Mucosa of gallbladder (tissue), 1 donor: ENCODE measurements at regions not wholly inside any gene's neighbourhood (a gene's known extent, or its start where the extent isn't known, plus 50 kb on each side); places are given as distances from the start of the nearest gene placed in this dataset.
"Not testable (repeated sequence)": the region's sequence is repeated elsewhere in the genome, so short reads cannot be mapped to it uniquely, and the experiment has no call there.

Experiments used
- DNase-seq: peaks from one replicate; pipeline ENCODE4 v3.0.0-alpha.2; 2020; ENCODE audit warnings: low spot score
- donor health status: DM: no; HTN: no; CAD: no.

DNA sequence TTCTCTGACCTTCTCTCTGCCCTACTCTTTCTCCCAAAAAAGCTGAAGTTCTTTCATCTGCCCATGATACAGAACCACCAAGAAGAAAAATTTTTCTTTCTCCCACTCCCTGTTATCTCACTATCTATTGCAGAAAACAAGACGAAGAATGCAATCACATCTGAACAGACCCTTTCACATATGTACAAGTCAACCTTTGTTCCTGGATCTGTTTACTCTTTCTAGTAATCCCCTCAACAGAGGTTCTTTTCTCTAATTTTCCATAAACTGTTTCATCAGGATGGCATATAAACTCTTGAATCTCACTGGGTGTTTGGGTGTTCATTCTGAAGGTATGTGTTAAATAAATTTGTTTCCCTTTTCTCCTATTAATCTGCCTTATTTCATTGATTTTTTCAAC, 1262.7 kb upstream of the NRXN1 start:
- no peak for DNase-seq

- DNase-seq = no peak
Observed at GRCh38 chr2:52292801-52293200, 1260.9 kb upstream of the NRXN1 start.

DNA sequence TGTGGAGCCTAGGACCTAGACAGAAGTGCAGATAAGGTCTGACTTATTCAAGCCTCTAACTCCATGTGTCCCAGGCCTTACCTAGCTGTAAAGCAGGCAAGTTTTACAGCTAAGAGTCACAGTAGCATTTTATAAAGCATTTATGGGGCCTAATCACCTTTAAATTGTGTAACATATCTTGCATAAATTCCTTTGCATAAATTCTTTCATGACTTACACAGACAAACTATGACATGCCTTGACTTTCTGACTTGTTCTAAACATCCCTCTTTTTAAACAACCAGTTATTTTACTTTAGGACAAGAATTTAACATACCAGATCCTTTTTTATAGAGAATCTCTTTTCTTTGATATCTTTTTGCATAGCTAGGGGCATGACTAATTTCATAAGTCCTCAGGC, 1257.8 kb upstream of the NRXN1 start:
- no peak for DNase-seq

DNA sequence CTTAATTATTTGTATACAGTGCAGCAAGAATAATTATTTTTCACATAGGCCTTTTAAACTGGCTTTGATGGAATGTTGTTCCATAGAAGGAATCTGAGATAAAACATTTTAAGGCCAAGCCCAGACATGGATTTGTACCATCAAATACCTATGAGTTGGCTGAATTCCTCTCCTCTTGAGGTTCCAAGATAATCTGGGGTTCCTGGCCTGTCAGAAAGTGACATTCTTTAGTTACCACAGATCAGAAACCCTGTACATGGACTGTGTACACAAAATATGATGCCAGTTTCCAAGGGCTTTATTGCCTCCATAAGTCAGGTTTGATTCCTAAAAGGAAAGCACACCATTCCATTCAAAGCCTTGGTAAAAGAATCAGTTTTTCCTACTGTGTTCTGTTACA, 1256.7 kb upstream of the NRXN1 start:
- DNase-seq = no peak

DNA sequence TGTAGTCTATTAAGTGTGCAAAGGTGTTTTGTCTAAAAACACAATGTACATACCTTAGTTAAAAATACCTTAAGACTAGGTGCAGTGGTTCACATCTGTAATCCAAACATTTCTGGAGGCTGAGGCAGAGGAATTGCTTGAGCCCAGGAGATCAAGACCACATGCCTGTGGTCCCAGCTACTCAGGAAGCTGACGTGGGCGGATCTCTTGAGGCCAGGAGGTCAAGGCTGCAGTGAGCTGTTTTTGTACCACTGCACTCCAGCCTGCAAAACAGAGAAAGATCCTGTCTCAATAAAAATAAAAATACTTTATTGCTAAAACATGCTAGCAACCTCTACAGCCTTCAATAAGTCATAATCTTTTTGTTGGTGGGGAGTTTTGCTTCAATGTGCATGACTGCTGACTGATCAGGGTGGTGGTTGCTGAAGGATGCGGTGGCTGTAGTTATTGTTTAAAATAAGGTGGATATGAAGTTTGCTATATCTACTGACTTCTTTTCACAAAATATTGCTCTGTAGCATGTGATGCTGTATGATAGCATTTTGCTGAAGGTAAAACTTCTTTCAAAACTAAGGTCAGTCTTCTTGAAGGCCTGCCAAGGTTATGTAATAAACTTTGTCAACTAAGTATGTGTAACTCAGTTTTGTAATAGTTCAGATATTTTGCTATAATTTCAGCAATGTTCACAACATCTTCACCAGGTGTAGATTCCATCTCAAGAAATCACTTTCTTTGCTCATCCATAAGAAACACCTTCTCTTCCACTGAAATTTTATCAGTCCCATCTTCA, 1238.0 kb upstream of the NRXN1 start:
- no peak for DNase-seq

DNA sequence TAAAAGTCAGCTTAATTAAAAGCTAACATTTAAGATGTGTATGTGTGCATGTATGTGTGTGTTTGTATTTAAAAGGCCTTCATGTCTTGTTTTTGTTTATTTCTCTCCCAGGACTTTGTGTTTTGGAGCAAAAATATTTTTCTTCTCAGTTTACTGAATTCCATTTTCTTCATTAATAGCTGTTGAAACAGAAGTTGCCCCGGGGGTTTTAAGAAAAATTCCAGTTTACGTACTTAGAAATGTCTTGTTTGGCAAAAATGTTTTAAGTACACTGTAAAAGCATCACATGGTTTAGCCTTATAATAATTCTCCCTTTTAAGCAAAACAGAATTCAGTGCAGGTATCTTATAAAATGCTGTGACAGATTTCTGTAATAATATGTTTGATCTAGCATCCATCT, 1233.0 kb upstream of the NRXN1 start:
- no peak for DNase-seq

GRCh38 chr2:52264488-52264887, 1232.6 kb upstream of the NRXN1 start:
- DNase-seq = no peak

DNA sequence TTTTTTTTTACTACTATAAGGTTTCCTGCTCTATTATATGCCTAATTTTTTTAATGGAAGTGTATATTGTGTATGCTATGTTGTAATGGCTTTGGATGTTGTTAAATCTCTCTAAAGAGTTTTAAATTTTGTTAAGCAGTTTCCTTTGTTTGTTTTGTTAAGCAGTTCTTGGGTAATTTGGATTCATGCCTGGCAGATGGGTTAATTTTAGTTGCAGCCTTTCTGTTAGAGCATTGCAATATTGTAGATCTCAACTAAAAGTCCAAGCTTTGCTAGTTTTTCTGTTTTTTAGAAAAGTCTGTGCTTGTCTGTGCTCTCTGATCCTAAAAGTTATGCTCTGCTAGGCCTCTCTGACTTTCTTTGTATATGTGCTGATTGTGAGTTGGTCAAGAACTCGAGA, 1229.0 kb upstream of the NRXN1 start:
- DNase-seq = no peak

DNA sequence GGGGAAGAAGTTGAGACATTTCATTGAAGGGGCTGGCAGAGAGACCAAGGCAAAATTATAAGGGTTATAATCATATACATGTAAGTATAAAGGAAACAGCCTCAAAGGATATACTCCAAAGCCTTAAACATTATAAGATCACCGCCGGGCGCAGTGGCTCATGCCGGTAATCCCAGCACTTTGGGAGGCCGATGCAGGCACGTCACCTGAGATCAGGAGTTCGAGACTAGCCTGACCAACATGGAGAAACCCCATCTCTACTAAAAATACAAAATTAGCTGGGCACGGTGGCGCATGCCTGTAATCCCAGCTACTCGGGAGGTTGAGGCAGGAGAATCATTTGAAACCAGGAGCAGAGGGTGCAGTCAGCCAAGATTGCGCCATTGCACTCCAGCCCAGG, 1227.0 kb upstream of the NRXN1 start:
- DNase-seq = not testable (repeated sequence)

DNA sequence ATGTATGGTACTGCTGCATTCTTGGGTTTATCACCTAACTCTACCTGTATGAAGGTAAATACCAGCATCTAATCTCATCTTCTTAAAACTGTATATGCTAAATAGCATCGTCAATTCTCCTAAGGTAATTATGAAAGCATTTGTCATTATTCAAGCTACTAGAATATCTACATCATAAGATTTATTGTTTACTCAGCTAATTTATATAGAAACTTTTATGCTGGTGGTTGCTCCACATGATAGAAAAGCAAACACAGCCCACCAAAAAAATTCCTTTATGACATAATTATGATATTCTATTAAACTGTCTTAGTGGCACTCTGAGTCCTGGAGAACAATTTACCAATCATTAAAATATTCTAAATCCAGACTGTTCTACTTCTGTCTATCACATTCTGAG, 1226.1 kb upstream of the NRXN1 start:
- DNase-seq = no peak

- no peak for DNase-seq
Observed at GRCh38 chr2:52253416-52253980, 1221.6 kb upstream of the NRXN1 start.

- no peak for DNase-seq
Observed at GRCh38 chr2:52238782-52239181, 1206.8 kb upstream of the NRXN1 start.

DNA sequence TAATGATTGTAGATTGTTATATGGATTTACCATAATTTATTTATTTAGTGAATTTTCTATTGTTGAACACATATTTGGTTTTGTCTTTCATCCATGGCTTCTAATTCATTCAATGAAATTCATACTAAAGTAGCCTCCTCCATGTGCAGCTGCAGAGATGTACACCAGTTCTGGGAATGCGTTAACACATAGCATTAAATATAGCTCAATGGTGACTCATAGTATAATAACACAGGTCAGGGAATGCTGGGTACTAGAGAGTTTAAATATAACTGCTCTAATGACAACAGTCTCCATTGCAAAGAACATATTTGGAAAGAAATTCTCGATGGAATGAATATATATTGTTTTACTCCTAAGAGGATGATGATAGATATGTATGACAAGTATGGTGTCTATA, 1190.2 kb upstream of the NRXN1 start:
- no peak for DNase-seq

- no peak for DNase-seq
Observed at GRCh38 chr2:52220393-52220792, 1188.5 kb upstream of the NRXN1 start.

GRCh38 chr2:52210611-52211010, 1178.7 kb upstream of the NRXN1 start:
- no peak for DNase-seq

GRCh38 chr2:52210161-52210560, 1178.2 kb upstream of the NRXN1 start:
- no peak for DNase-seq

GRCh38 chr2:52194342-52194741, 1162.4 kb upstream of the NRXN1 start:
- DNase-seq = no peak

GRCh38 chr2:52193804-52194203, 1161.9 kb upstream of the NRXN1 start:
- no peak for DNase-seq

DNA sequence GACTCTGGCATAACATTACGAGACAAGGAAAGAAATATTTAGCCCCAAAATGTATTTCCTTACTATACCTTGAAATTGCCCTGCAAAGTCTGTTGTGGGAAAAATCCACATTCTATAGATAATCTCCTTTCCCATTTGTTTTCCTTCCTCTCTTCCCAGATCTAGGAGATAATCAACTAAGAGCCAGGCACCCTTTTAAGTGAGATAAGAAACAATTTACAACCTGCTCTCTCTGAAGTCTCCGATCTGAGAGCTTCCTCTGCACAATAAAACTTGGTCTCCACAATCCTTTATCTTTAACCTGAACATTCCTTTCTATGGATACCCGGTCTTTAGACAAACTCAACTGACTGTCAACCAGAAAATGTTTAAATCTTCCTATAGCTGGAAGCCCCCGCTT, 1160.7 kb upstream of the NRXN1 start:
- no peak for DNase-seq

DNA sequence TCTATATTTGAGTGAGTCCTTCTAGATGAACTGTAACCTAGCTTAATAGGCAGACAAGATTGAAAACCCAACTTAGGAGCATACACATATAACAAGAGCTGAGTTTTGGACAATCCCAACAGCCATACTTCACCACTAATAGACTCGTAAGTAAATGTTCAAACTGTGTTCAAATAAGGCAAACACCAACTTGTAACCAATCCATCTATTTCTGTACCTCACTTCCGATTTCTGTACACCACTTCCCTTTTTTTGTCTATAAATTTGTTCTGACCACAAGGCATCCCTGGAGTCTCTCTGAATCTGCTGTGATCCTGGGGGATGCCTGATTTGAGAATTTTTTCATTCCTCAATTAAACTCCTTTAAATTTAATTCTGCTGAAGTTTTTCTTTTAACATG, 1149.1 kb upstream of the NRXN1 start:
- no peak for DNase-seq

DNA sequence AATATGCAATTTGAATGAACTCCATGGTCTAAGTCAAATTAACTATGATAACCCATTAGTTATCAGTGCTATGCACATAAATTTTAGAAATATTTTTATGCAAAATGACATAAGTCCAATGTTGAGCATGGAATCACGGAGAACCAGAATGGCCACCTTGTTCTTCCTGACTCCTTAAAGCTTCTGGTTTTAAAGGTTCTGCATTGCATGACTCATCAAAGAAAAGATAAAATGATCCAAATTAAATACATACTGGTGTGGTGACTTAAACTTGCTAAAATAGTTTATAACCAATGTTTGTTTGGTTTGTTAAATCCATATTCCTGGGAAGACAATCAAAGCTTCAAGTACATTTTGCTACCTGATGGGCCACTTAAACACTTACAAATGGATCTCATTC, 1146.9 kb upstream of the NRXN1 start:
- no peak for DNase-seq

DNA sequence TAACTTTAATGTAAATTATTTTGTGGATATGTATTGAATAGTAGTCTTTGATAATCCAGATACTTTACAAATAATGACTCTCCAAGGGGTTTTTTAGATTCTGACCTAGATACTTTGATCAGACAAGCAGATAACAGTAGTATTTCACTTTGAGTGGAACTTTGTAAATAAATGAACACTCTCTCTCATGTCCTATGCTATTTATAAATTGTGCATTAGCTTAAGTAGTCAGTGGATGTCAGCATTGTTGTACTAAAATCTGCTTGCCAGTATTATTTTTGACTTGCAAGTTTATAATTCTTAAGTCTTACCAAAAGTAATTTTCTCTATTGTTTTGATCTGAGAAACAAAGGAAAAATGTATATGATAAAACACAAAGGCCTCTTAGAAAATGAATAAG, 1113.1 kb upstream of the NRXN1 start:
- no peak for DNase-seq

DNA sequence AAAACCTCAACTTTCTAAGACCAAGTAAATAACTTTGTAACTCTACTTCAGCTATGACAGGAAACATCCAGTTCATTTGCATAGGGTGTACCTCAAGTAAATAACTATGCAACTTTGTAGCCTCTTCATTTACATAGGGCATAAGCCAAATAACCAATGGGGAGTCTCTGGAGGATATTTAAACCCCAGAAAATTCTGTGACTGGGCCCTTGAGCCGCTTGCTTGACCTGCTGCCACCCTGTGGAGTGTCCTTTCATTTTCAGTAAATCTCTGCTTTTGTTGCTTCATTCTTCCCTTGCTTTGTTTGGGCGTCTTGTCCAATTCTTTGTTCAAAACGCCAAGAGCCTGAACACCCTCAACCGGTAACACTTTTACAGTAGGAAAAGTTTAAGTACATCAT, 1112.7 kb upstream of the NRXN1 start:
- no peak for DNase-seq

DNA sequence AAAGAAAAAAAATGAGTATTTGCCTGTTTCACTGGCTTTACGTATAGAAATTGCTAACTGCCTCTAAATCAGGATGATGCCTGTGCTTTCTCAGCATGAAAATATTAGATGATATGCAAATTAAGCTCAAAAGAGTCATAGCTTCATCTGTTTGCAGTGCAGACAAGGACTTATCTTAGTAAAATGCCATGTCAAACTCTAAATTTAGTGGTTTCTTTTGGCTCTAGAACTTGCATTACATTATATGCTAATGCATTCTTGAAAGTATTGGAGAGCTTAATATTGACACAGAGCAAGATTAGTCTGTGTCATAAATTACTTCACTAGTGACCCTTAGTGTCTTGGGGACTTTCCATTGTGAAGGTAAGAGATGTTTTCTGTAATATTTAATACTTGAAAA, 1109.1 kb upstream of the NRXN1 start:
- no peak for DNase-seq
